K562 (cell line): ENCODE measurements at regions not wholly inside any gene's neighbourhood (a gene's known extent, or its start where the extent isn't known, plus 50 kb on each side); places are given as distances from the start of the nearest gene placed in this dataset.

ENCODE experiments used
- ATAC-seq: fragments of 200-7000 bp; cut with Tn5 transposase; 3 replicates; pipeline ENCODE4 v1.9.1; 2020; ENCODE audit warnings: moderate library complexity
- BruUV-seq: library from RNA; stranded (reverse); fragments of 400-500 nt; replicated peaks from 2 replicates; lab custom pipeline; 2021; lab: Mats Ljungman, UMichigan
- CTCF ChIA-PET: fragments of 300-600 bp; formaldehyde crosslinking; extraction: SDS; loops from one replicate; lab custom pipeline; 2021; ENCODE audit warnings: low intra/inter-chr PET ratio; lab: Yijun Ruan, JAX
- POLR2A ChIA-PET: fragments of 300-600, 350-650 bp; sonication (Branson Sonifier 250); formaldehyde crosslinking; extraction: SDS; loops from one replicate; lab custom pipeline; 2021; ENCODE audit warnings: antibody characterized with exemption, inconsistent platforms; lab: Yijun Ruan, JAX
- DNase-seq, 4 experiments: peaks; one replicate each; pipeline versions ENCODE4 v3.0.0 to v3.0.0-alpha.2; 2011 to 2018; ENCODE audit warnings: low spot score in 3 of 4, mixed read lengths in 3 of 4; ENCODE audit errors: extremely low read depth in 1 of 4
- FAIRE-seq: peaks from 2 replicates; lab custom pipeline; 2011; peaks lifted over from hg19 to GRCh38; lab: Jason Lieb, UNC
- H2AFZ ChIP-seq: 2 replicates; pipeline ENCODE4 v1.6.0; 2011; ENCODE audit warnings: low read depth, low read length, control low read depth, inconsistent platforms
- H3K27ac ChIP-seq: fragments of 200-600 bp; 3 replicates; pipeline ENCODE4 v1.8.0; 2011; ENCODE audit warnings: low read depth, mild to moderate bottlenecking, control low read depth, inconsistent platforms, low read length, moderate library complexity, mixed read lengths; ENCODE audit errors: extremely low read depth
- H3K27me3 ChIP-seq, 2 experiments: fragments of 300-600 bp in 1 of 2; 2 replicates in 1 of 2; 3 replicates in 1 of 2; pipeline versions ENCODE4 v1.6.0 to v1.8.0; 2011; ENCODE audit warnings: inconsistent platforms in 2 of 2, low read length in 2 of 2, mild to moderate bottlenecking in 1 of 2, mixed read lengths in 1 of 2, moderate library complexity in 1 of 2; ENCODE audit not compliant: control insufficient read depth in 2 of 2, insufficient read depth in 2 of 2
- H3K36me3 ChIP-seq: fragments of 300-600 bp; 3 replicates; pipeline ENCODE4 v1.8.0; 2011; ENCODE audit warnings: mild to moderate bottlenecking, low read length, inconsistent platforms; ENCODE audit not compliant: control insufficient read depth, insufficient read depth
- H3K4me1 ChIP-seq, 2 experiments: fragments of 200-600 bp in 1 of 2; replicated peaks in 1 of 2; 2 replicates in 1 of 2; 3 replicates in 1 of 2; pipeline versions ENCODE4 v1.5.1 to v1.8.0; 2011; ENCODE audit warnings: inconsistent platforms in 2 of 2, low read length in 2 of 2, mild to moderate bottlenecking in 1 of 2, mixed read lengths in 1 of 2, moderate library complexity in 1 of 2; ENCODE audit not compliant: control insufficient read depth in 2 of 2, insufficient read depth in 2 of 2
- H3K4me2 ChIP-seq: 2 replicates; pipeline ENCODE4 v1.6.1; 2011; ENCODE audit warnings: low read length, control low read depth, inconsistent platforms, mixed read lengths; ENCODE audit not compliant: insufficient read depth
- H3K4me3 ChIP-seq: fragments of 200-600 bp; sonication (generic), shearing (Covaris generic); 2 replicates; pipeline ENCODE4 v1.5.1; 2016; ENCODE audit warnings: control low read depth, inconsistent platforms
- H3K79me2 ChIP-seq: fragments of 200-600 bp; 3 replicates; pipeline ENCODE4 v1.8.0; 2011; ENCODE audit warnings: low read length, inconsistent platforms; ENCODE audit not compliant: control insufficient read depth, insufficient read depth
- H3K9ac ChIP-seq, 2 experiments: 2 replicates each; pipeline versions ENCODE4 v1.6.0 to v1.6.1; 2011; ENCODE audit warnings: low read depth in 2 of 2, low read length in 2 of 2, control low read depth in 1 of 2, inconsistent platforms in 1 of 2, mild to moderate bottlenecking in 1 of 2, mixed read lengths in 1 of 2; ENCODE audit not compliant: insufficient read depth in 1 of 2
- H3K9me1 ChIP-seq: one replicate; pipeline ENCODE4 v1.6.0; 2011; ENCODE audit warnings: inconsistent platforms, mild to moderate bottlenecking, low read length, moderate library complexity; ENCODE audit not compliant: control insufficient read depth, insufficient read depth
- H3K9me3 ChIP-seq: replicated peaks from 2 replicates; pipeline ENCODE4 v1.5.1; 2011; ENCODE audit warnings: low read depth, low read length, inconsistent platforms; ENCODE audit not compliant: control insufficient read depth, insufficient read depth
- H4K20me1 ChIP-seq: replicated peaks from 2 replicates; pipeline ENCODE4 v1.6.1; 2011; ENCODE audit warnings: low read length, inconsistent platforms, mixed read lengths; ENCODE audit not compliant: control insufficient read depth, insufficient read depth
- ARID2 ChIP-seq: fragments of 450-650 bp; IDR thresholded peaks from 2 replicates; pipeline ENCODE4 v1.6.1; 2017; ENCODE audit warnings: antibody characterized with exemption, mild to moderate bottlenecking
- CEBPZ ChIP-seq: fragments of 150-350 bp; IDR thresholded peaks from 2 replicates; pipeline ENCODE4 v1.6.1; 2014; ENCODE audit warnings: low read depth, mild to moderate bottlenecking, low read length, borderline replicate concordance
- CSDE1 ChIP-seq, 2 experiments: fragments of 450-650 bp; IDR thresholded peaks; 2 replicates each; pipeline ENCODE4 v1.6.1; 2016; ENCODE audit warnings: mild to moderate bottlenecking in 1 of 2
- CUX1 ChIP-seq: fragments of 200-800 bp; sonication (Bioruptor generic); IDR thresholded peaks from 2 replicates; pipeline ENCODE4 v1.6.1; 2016; ENCODE audit warnings: missing genetic modification characterization, missing compliant biosample characterization
- DEAF1 ChIP-seq: fragments of 450-650 bp; formaldehyde crosslinking; IDR thresholded peaks from 2 replicates; pipeline ENCODE4 v1.4.0; 2020; ENCODE audit warnings: mild to moderate bottlenecking, moderate library complexity
- EHMT2 ChIP-seq: fragments of 450-650 bp; IDR thresholded peaks from 2 replicates; pipeline ENCODE4 v1.6.1; 2018; ENCODE audit warnings: antibody characterized with exemption
- HNRNPLL ChIP-seq: fragments of 200-400 bp; formaldehyde crosslinking; IDR thresholded peaks from 2 replicates; pipeline ENCODE4 v1.6.1; 2017; ENCODE audit warnings: low read length, low read depth, mild to moderate bottlenecking; ENCODE audit not compliant: poor library complexity, severe bottlenecking
- NFE2L1 ChIP-seq: fragments of 450-650 bp; IDR thresholded peaks from 2 replicates; pipeline ENCODE4 v1.6.1; 2016; ENCODE audit warnings: missing genetic modification characterization, low read depth, mild to moderate bottlenecking, missing compliant biosample characterization, moderate library complexity, borderline replicate concordance
- TARDBP ChIP-seq: fragments of 450-650 bp; IDR thresholded peaks from 2 replicates; pipeline ENCODE4 v1.6.1; 2016
- ZBTB9 ChIP-seq: fragments of 450-650 bp; formaldehyde crosslinking; IDR thresholded peaks from 2 replicates; pipeline ENCODE4 v1.4.0; 2020; ENCODE audit warnings: mild to moderate bottlenecking, moderate library complexity
- ZNF717 ChIP-seq: fragments of 250-450 bp; sonication (Bioruptor Pico); IDR thresholded peaks from 2 replicates; pipeline ENCODE4 v1.5.0; 2021
- WGBS: fragments of 100-300 bp; shearing (Covaris generic); methylation state at CpG from one replicate; pipeline ENCODE4 v1.1.6; 2016; ENCODE audit warnings: low coverage, mixed read lengths; ENCODE audit not compliant: insufficient coverage; ENCODE audit errors: missing lambda C conversion rate; 5-methylcytosine and 5-hydroxymethylcytosine counted together
- in situ Hi-C: fragments of 300-500 bp; cut with MboI; formaldehyde crosslinking; loops from 4 replicates; pipeline ENCODE4 v1.15.0; 2018; ENCODE audit warnings: inconsistent platforms, mixed read lengths
- intact Hi-C: fragments of 100-400 bp; cut with micrococcal nuclease; formaldehyde crosslinking; loops from 2 replicates; pipeline ENCODE4 v1.14.2; 2022

GRCh38 chr4:19583827-19584569, 667.7 kb upstream of the SLIT2 start:
- H3K4me1 ChIP-seq, result no peaks in the 10 kb centered on the region
- CTCF ChIA-PET, result no interaction called here
- no peak for TF ChIP-seq CSDE1 (IDR thresholded peaks at IDR 0.05)
- no peak for TF ChIP-seq ZBTB9 (CRISPR knock-in tag)
- TF ChIP-seq TARDBP, result no peak
- no peak for TF ChIP-seq CUX1 (CRISPR knock-in tag)
- no peak for TF ChIP-seq CEBPZ
- TF ChIP-seq DEAF1, result no peak
- no peak for TF ChIP-seq EHMT2
- no peak for TF ChIP-seq ZNF717 (CRISPR knock-in tag)
- TF ChIP-seq ARID2, result no peak
- TF ChIP-seq NFE2L1 (tag), result no peak
- TF ChIP-seq HNRNPLL, result no peak

More at GRCh38 chr4:19583827-19584569, 667.7 kb upstream of the SLIT2 start:
- H4K20me1 ChIP-seq, result no peaks in the 10 kb centered on the region
- ATAC-seq (no peak), FAIRE-seq (no peak), DNase-seq (no peak)
- intact Hi-C loops (no loop called here), in situ Hi-C loops (no loop called here)
- H3K4me2 ChIP-seq, result no peak overlapping the region
- H3K27me3 ChIP-seq, result no peaks in the 10 kb centered on the region
- H3K9me3 ChIP-seq, result no peaks in the 10 kb centered on the region
- no peaks in the 10 kb centered on the region for H3K36me3 ChIP-seq
- no TSS peak for BruUV-seq
- H3K9me1 ChIP-seq, result no peaks in the 10 kb centered on the region
- H3K79me2 ChIP-seq, result no peaks in the 10 kb centered on the region
- H3K9ac ChIP-seq, result no peak overlapping the region
- 0% methylated on average over 4 of the region's 4 CpGs for WGBS
- POLR2A ChIA-PET, result no interaction called here
- no peak overlapping the region for H3K27ac ChIP-seq
- H2AFZ ChIP-seq, result no peak overlapping the region
- H3K4me3 ChIP-seq, result no peak overlapping the region
